H9 (cell line): ENCODE measurements at regions not wholly inside any gene's neighbourhood (a gene's known extent, or its start where the extent isn't known, plus 50 kb on each side); places are given as distances from the start of the nearest gene placed in this dataset.

Experiments used
- DNase-seq: peaks from one replicate; pipeline ENCODE4 v3.0.0-alpha.2; 2017
- H2AFZ ChIP-seq: one replicate; pipeline ENCODE4 v1.6.1; 2013; ENCODE audit warnings: mild to moderate bottlenecking, low read length, control low read depth, moderate library complexity
- H2AK5ac ChIP-seq: 2 replicates; pipeline ENCODE4 v1.6.1; 2013; ENCODE audit warnings: low read length, control low read depth, mixed read lengths; ENCODE audit not compliant: insufficient read length
- H2BK120ac ChIP-seq: one replicate; pipeline ENCODE4 v1.6.1; 2013; ENCODE audit warnings: low read depth, mild to moderate bottlenecking, low read length, control low read depth, inconsistent platforms; ENCODE audit not compliant: poor library complexity, severe bottlenecking
- H2BK12ac ChIP-seq: 2 replicates; pipeline ENCODE4 v1.6.1; 2013; ENCODE audit warnings: low read length, control low read depth, mixed read lengths, low read depth; ENCODE audit not compliant: insufficient read length
- H2BK15ac ChIP-seq: 2 replicates; pipeline ENCODE4 v1.6.1; 2013; ENCODE audit warnings: low read depth, low read length, control low read depth
- H2BK20ac ChIP-seq: one replicate; pipeline ENCODE4 v1.6.1; 2013; ENCODE audit warnings: low read depth, mild to moderate bottlenecking, low read length, control low read depth, inconsistent platforms; ENCODE audit not compliant: poor library complexity, severe bottlenecking
- H2BK5ac ChIP-seq: 2 replicates; pipeline ENCODE4 v1.6.1; 2013; ENCODE audit warnings: low read length, control low read depth, mixed read lengths; ENCODE audit not compliant: insufficient read length
- H3K14ac ChIP-seq: 2 replicates; pipeline ENCODE4 v1.6.1; 2013; ENCODE audit warnings: low read length, control low read depth; ENCODE audit not compliant: insufficient read depth
- H3K18ac ChIP-seq: 2 replicates; pipeline ENCODE4 v1.6.1; 2013; ENCODE audit warnings: low read depth, mild to moderate bottlenecking, mixed read lengths, low read length, control low read depth; ENCODE audit not compliant: insufficient read length
- H3K23ac ChIP-seq: 2 replicates; pipeline ENCODE4 v1.6.1; 2013; ENCODE audit warnings: low read length, control low read depth, mixed read lengths, low read depth; ENCODE audit not compliant: insufficient read length
- H3K23me2 ChIP-seq: 2 replicates; pipeline ENCODE4 v1.6.1; 2013; ENCODE audit warnings: low read depth, mild to moderate bottlenecking, mixed read lengths, low read length, control low read depth; ENCODE audit not compliant: insufficient read length, poor library complexity, severe bottlenecking
- H3K27ac ChIP-seq: 2 replicates; pipeline ENCODE4 v1.5.1; 2013; ENCODE audit warnings: low read length, control low read depth, mixed read lengths, low read depth; ENCODE audit not compliant: insufficient read length
- H3K27me3 ChIP-seq: 2 replicates; pipeline ENCODE4 v1.6.1; 2013; ENCODE audit warnings: low read length, control low read depth, inconsistent platforms; ENCODE audit not compliant: insufficient read depth
- H3K4ac ChIP-seq: 2 replicates; pipeline ENCODE4 v1.6.1; 2013; ENCODE audit warnings: low read depth, mild to moderate bottlenecking, control low read depth, inconsistent platforms, low read length, moderate library complexity
- H3K4me1 ChIP-seq: 2 replicates; pipeline ENCODE4 v1.6.1; 2013; ENCODE audit warnings: low read length, control low read depth, inconsistent platforms; ENCODE audit not compliant: insufficient read depth
- H3K4me2 ChIP-seq: 2 replicates; pipeline ENCODE4 v1.6.1; 2013; ENCODE audit warnings: low read length, control low read depth, mixed read lengths; ENCODE audit not compliant: insufficient read length, insufficient read depth
- H3K56ac ChIP-seq: 2 replicates; pipeline ENCODE4 v1.6.1; 2013; ENCODE audit warnings: low read depth, mild to moderate bottlenecking, mixed read lengths, low read length, control low read depth; ENCODE audit not compliant: insufficient read length
- H3K79me1 ChIP-seq: 2 replicates; pipeline ENCODE4 v1.6.1; 2013; ENCODE audit warnings: low read depth, mild to moderate bottlenecking, moderate library complexity, low read length, control low read depth, inconsistent platforms; ENCODE audit not compliant: insufficient read depth, poor library complexity, severe bottlenecking
- H3K79me2 ChIP-seq: 2 replicates; pipeline ENCODE4 v1.6.1; 2013; ENCODE audit warnings: low read length, control low read depth, inconsistent platforms; ENCODE audit not compliant: insufficient read depth
- H3K9ac ChIP-seq: 2 replicates; pipeline ENCODE4 v1.6.1; 2013; ENCODE audit warnings: low read length, control low read depth, mixed read lengths; ENCODE audit not compliant: insufficient read length; ENCODE audit errors: extremely low read depth
- H3K9me3 ChIP-seq: one replicate; pipeline ENCODE4 v1.6.1; 2013; ENCODE audit warnings: low read depth, low read length, inconsistent platforms; ENCODE audit not compliant: control insufficient read depth
- H3T11ph ChIP-seq: one replicate; pipeline ENCODE4 v1.6.1; 2013; ENCODE audit warnings: mild to moderate bottlenecking, low read length, control low read depth, inconsistent platforms
- H4K20me1 ChIP-seq: one replicate; pipeline ENCODE4 v1.6.1; 2013; ENCODE audit not compliant: control insufficient read depth, insufficient read length, insufficient read depth
- H4K5ac ChIP-seq: 2 replicates; pipeline ENCODE4 v1.6.1; 2013; ENCODE audit warnings: low read depth, mild to moderate bottlenecking, mixed read lengths, low read length, control low read depth; ENCODE audit not compliant: insufficient read length
- H4K8ac ChIP-seq: replicated peaks from 2 replicates; pipeline ENCODE4 v1.6.1; 2013; ENCODE audit warnings: low read length, control low read depth, mixed read lengths, low read depth; ENCODE audit not compliant: insufficient read length
- H4K91ac ChIP-seq: 2 replicates; pipeline ENCODE4 v1.6.1; 2013; ENCODE audit warnings: low read depth, mild to moderate bottlenecking, moderate library complexity, mixed read lengths, low read length, control low read depth; ENCODE audit not compliant: insufficient read length
- H3K27ac Mint-ChIP-seq, 3 experiments: 2 replicates in 2 of 3; 3 replicates in 1 of 3; pipeline ENCODE4 v1.8.0; 2020 to 2021; ENCODE audit warnings: mixed read lengths in 3 of 3, mild to moderate bottlenecking in 1 of 3, moderate library complexity in 1 of 3
- H3K27me3 Mint-ChIP-seq: 2 replicates; pipeline ENCODE4 v1.8.0; 2021; ENCODE audit warnings: low read depth, mild to moderate bottlenecking, moderate library complexity, mixed read lengths
- H3K36me3 Mint-ChIP-seq, 3 experiments: 2 replicates in 2 of 3; 3 replicates in 1 of 3; pipeline ENCODE4 v1.8.0; 2020 to 2021; ENCODE audit warnings: low read depth in 3 of 3, mixed read lengths in 3 of 3; ENCODE audit not compliant: insufficient read depth in 1 of 3
- H3K4me1 Mint-ChIP-seq, 2 experiments: 2 replicates each; pipeline ENCODE4 v1.8.0; 2020; ENCODE audit warnings: mixed read lengths in 2 of 2
- H3K4me3 Mint-ChIP-seq, 2 experiments: 2 replicates in 1 of 2; 3 replicates in 1 of 2; pipeline ENCODE4 v1.8.0; 2020 to 2021; ENCODE audit warnings: mild to moderate bottlenecking in 2 of 2, mixed read lengths in 2 of 2, moderate library complexity in 1 of 2
- H3K9me3 Mint-ChIP-seq, 2 experiments: 2 replicates in 1 of 2; 3 replicates in 1 of 2; pipeline ENCODE4 v1.8.0; 2020; ENCODE audit warnings: mild to moderate bottlenecking in 2 of 2, mixed read lengths in 2 of 2, moderate library complexity in 1 of 2
- CTCF ChIP-seq: fragments of 200-600 bp; sonication (generic); conservative IDR thresholded peaks from 3 replicates; pipeline ENCODE4 v1.8.0; 2021; ENCODE audit warnings: antibody characterized with exemption, mild to moderate bottlenecking
- WGBS: extraction: QIAGEN DNeasy Blood & Tissue Kit; methylation state at CpG from one replicate; pipeline ENCODE4 v1.1.7; 2013; ENCODE audit warnings: missing lambda C conversion rate, low lambda C conversion rate, mixed read lengths; ENCODE audit not compliant: insufficient read length; ENCODE audit errors: extremely low coverage; 5-methylcytosine and 5-hydroxymethylcytosine counted together

GRCh38 chr1:30028939-30029338 is 694.4 kb downstream of the MATN1 start:
- no peak overlapping the region for H3K4me3 Mint-ChIP-seq
- Histone ChIP-seq H3K4me2 (no peak overlapping the region), H2BK120ac (no peak overlapping the region), H3K4me1 (no peaks in the 10 kb centered on the region), H2BK5ac (no peak overlapping the region), H2AK5ac (no peak overlapping the region), H3K14ac (no peak overlapping the region), H4K91ac (no peak overlapping the region), H3K18ac (no peak overlapping the region), H3K27ac (no peak overlapping the region), H3K79me2 (no peaks in the 10 kb centered on the region), H3K23ac (no peak overlapping the region), H3K4ac (no peak overlapping the region), H3T11ph (no peak overlapping the region), H4K8ac (no peak overlapping the region), H2BK12ac (no peak overlapping the region), H4K20me1 (no peaks in the 10 kb centered on the region), H3K9me3 (peaks cover 7% of the 10 kb centered on the region), H3K23me2 (no peaks in the 10 kb centered on the region), H3K56ac (no peak overlapping the region), H2AFZ (no peak overlapping the region), H3K9ac (no peak overlapping the region), H3K27me3 (no peaks in the 10 kb centered on the region), H2BK15ac (no peak overlapping the region), H3K79me1 (no peaks in the 10 kb centered on the region), H2BK20ac (no peak overlapping the region), H4K5ac (no peak overlapping the region)
- TF ChIP-seq CTCF = no peak
- no peak overlapping the region for H3K27ac Mint-ChIP-seq
- WGBS = no CpG with 5 or more reads among the region's 3 CpGs
- H3K4me1 Mint-ChIP-seq = no peaks in the 10 kb centered on the region
- peaks cover 2% of the 10 kb centered on the region; the same call in 1 of the 2 replicates for H3K27me3 Mint-ChIP-seq
- H3K36me3 Mint-ChIP-seq = peaks cover 4 to 10% (median 8%) of the 10 kb centered on the region in 3 experiments
- no peak for DNase-seq
- H3K9me3 Mint-ChIP-seq = peaks cover 10 to 17% of the 10 kb centered on the region in 2 experiments
